ENCODE measurements at regions not wholly inside any gene's neighbourhood (a gene's known extent, or its start where the extent isn't known, plus 50 kb on each side); places are given as distances from the start of the nearest gene placed in this dataset.
"Not testable (repeated sequence)": the region's sequence is repeated elsewhere in the genome, so short reads cannot be mapped to it uniquely, and the experiment has no call there.

DNA sequence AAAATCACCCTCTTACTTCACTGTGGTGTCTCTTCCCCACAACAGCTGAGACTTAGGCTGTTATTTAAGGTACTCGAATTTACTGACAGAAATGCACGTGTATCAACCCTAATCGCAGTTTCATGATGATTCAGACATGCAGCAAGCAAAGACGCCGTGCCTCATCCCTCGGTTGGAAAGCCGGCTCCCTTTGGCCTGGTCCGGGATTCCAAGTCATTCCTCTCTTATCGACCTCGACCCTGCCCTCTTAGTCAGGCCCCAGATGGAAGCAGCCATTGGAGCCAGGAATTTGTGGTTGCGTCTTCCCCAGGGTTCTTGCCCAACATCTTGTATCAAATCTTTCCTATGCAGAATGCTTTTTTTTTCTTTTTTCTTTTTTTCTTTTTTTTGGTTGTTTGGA is 229.5 kb downstream of the GATA3 start:
- Histone ChIP-seq H3K9me3 (ENCODE audit: control insufficient read depth in 5 of 5, low read length in 5 of 5) (no peaks in the 10 kb centered on the region), H3K27ac (ENCODE audit: low read depth, low read length) (no peak overlapping the region), H3K27me3 (ENCODE audit: control insufficient read depth in 5 of 5, insufficient read depth in 4 of 5, low read length in 5 of 5) (peaks cover 0 to 3% (median 2%) of the 10 kb centered on the region in 5 donors), H3K4me3 (ENCODE audit: low read depth in 1 of 5, low read length in 5 of 5) (no peak overlapping the region), H3K4me1 (ENCODE audit: control insufficient read depth in 5 of 5, insufficient read depth in 5 of 5, low read length in 5 of 5) (peaks cover 0 to 2% (median 0%) of the 10 kb centered on the region in 5 donors), H3K9ac (ENCODE audit: low read length in 5 of 5) (no peak overlapping the region), H3K36me3 (ENCODE audit: control insufficient read depth in 5 of 5, insufficient read depth in 5 of 5, low read length in 5 of 5) (no peaks in the 10 kb centered on the region)

GRCh38 chr10:8285970-8286369 is 231.5 kb downstream of the GATA3 start:
- not testable (repeated sequence) for H3K27me3 ChIP-seq (ENCODE audit: control insufficient read depth in 5 of 5, insufficient read depth in 4 of 5, low read length in 5 of 5); H3K27ac ChIP-seq (ENCODE audit: low read depth, low read length); H3K36me3 ChIP-seq (ENCODE audit: control insufficient read depth in 5 of 5, insufficient read depth in 5 of 5, low read length in 5 of 5); H3K4me3 ChIP-seq (ENCODE audit: low read depth in 1 of 5, low read length in 5 of 5); H3K4me1 ChIP-seq (ENCODE audit: control insufficient read depth in 5 of 5, insufficient read depth in 5 of 5, low read length in 5 of 5); H3K9me3 ChIP-seq (ENCODE audit: control insufficient read depth in 5 of 5, low read length in 5 of 5); H3K9ac ChIP-seq (ENCODE audit: low read length in 5 of 5)

- Histone ChIP-seq H3K36me3 (ENCODE audit: control insufficient read depth in 5 of 5, insufficient read depth in 5 of 5, low read length in 5 of 5) (no peaks in the 10 kb centered on the region), H3K9me3 (ENCODE audit: control insufficient read depth in 5 of 5, low read length in 5 of 5) (no peaks in the 10 kb centered on the region), H3K27ac (ENCODE audit: low read depth, low read length) (no peak overlapping the region), H3K4me3 (ENCODE audit: low read depth in 1 of 5, low read length in 5 of 5) (no peak overlapping the region), H3K27me3 (ENCODE audit: control insufficient read depth in 5 of 5, insufficient read depth in 4 of 5, low read length in 5 of 5) (peaks cover 0 to under 1% (median 0%) of the 10 kb centered on the region in 5 donors), H3K4me1 (ENCODE audit: control insufficient read depth in 5 of 5, insufficient read depth in 5 of 5, low read length in 5 of 5) (no peaks in the 10 kb centered on the region), H3K9ac (ENCODE audit: low read length in 5 of 5) (no peak overlapping the region)
Observed at GRCh38 chr10:8288600-8288999, 234.1 kb downstream of the GATA3 start.

DNA sequence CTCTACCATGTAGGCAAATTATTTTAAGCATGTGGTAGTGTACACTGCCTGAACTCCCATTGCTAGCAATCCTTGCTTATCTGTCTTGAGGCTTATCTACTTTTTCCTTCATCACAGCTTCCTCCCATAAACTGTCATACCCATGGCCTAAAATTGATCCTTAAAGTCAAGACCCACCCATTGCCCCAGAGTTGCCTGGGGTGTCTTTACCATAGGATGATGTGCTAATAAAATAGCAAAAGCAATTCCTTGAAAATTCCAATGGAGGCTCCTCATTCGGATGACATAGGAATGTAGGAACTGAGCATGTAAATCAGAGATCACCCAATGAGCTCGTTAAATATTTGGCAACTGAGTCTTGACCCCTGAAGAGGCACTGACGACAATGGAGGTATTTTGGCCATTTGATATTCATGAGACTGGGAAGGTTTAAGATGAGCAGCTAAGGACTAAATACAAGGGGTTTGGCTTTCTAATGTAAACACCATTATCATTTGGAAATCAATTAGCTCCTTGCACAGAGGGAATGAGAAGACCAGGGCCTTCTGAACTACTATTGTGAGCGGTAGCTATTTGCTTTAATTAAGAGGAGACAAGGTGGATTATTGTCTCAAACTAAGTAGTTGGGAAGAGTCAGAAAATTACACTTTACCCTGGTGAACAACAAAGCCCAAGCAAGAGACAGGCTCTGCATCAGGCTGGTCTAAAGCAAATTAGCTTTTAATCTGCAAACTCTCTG is 234.9 kb downstream of the GATA3 start:
- no peaks in the 10 kb centered on the region for H3K27me3 ChIP-seq (ENCODE audit: control insufficient read depth in 5 of 5, insufficient read depth in 4 of 5, low read length in 5 of 5)
- no peaks in the 10 kb centered on the region for H3K36me3 ChIP-seq (ENCODE audit: control insufficient read depth in 5 of 5, insufficient read depth in 5 of 5, low read length in 5 of 5)
- no peaks in the 10 kb centered on the region for H3K4me1 ChIP-seq (ENCODE audit: control insufficient read depth in 5 of 5, insufficient read depth in 5 of 5, low read length in 5 of 5)
- no peak overlapping the region for H3K27ac ChIP-seq (ENCODE audit: low read depth, low read length)
- H3K4me3 ChIP-seq (ENCODE audit: low read depth in 1 of 5, low read length in 5 of 5): no peak overlapping the region
- H3K9me3 ChIP-seq (ENCODE audit: control insufficient read depth in 5 of 5, low read length in 5 of 5): no peaks in the 10 kb centered on the region
- H3K9ac ChIP-seq (ENCODE audit: low read length in 5 of 5): no peak overlapping the region

- Histone ChIP-seq H3K27me3 (ENCODE audit: control insufficient read depth in 5 of 5, insufficient read depth in 4 of 5, low read length in 5 of 5) (peaks cover 0 to 13% (median 3%) of the 10 kb centered on the region in 5 donors), H3K9me3 (ENCODE audit: control insufficient read depth in 5 of 5, low read length in 5 of 5) (no peaks in the 10 kb centered on the region), H3K36me3 (ENCODE audit: control insufficient read depth in 5 of 5, insufficient read depth in 5 of 5, low read length in 5 of 5) (no peaks in the 10 kb centered on the region), H3K4me1 (ENCODE audit: control insufficient read depth in 5 of 5, insufficient read depth in 5 of 5, low read length in 5 of 5) (no peaks in the 10 kb centered on the region), H3K4me3 (ENCODE audit: low read depth in 1 of 5, low read length in 5 of 5) (no peak overlapping the region), H3K9ac (ENCODE audit: low read length in 5 of 5) (no peak overlapping the region), H3K27ac (ENCODE audit: low read depth, low read length) (no peak overlapping the region)
Observed at GRCh38 chr10:8294779-8295178, 240.3 kb downstream of the GATA3 start.

- no peak overlapping the region for H3K4me3 ChIP-seq (ENCODE audit: low read depth in 1 of 5, low read length in 5 of 5)
- H3K9ac ChIP-seq (ENCODE audit: low read length in 5 of 5): no peak overlapping the region
- H3K27me3 ChIP-seq (ENCODE audit: control insufficient read depth in 5 of 5, insufficient read depth in 4 of 5, low read length in 5 of 5): peaks cover 0 to 13% (median 3%) of the 10 kb centered on the region in 5 donors
- no peaks in the 10 kb centered on the region for H3K36me3 ChIP-seq (ENCODE audit: control insufficient read depth in 5 of 5, insufficient read depth in 5 of 5, low read length in 5 of 5)
- no peaks in the 10 kb centered on the region for H3K4me1 ChIP-seq (ENCODE audit: control insufficient read depth in 5 of 5, insufficient read depth in 5 of 5, low read length in 5 of 5)
- no peak overlapping the region for H3K27ac ChIP-seq (ENCODE audit: low read depth, low read length)
- no peaks in the 10 kb centered on the region for H3K9me3 ChIP-seq (ENCODE audit: control insufficient read depth in 5 of 5, low read length in 5 of 5)
Observed at GRCh38 chr10:8295311-8295710, 240.8 kb downstream of the GATA3 start.

GRCh38 chr10:8296090-8296733 is 241.7 kb downstream of the GATA3 start:
- H3K4me3 ChIP-seq (ENCODE audit: low read depth in 1 of 5, low read length in 5 of 5): no peak overlapping the region
- H3K4me1 ChIP-seq (ENCODE audit: control insufficient read depth in 5 of 5, insufficient read depth in 5 of 5, low read length in 5 of 5): no peaks in the 10 kb centered on the region
- H3K27me3 ChIP-seq (ENCODE audit: control insufficient read depth in 5 of 5, insufficient read depth in 4 of 5, low read length in 5 of 5): peaks cover 0 to 13% (median 3%) of the 10 kb centered on the region in 5 donors
- H3K9ac ChIP-seq (ENCODE audit: low read length in 5 of 5): no peak overlapping the region
- no peaks in the 10 kb centered on the region for H3K9me3 ChIP-seq (ENCODE audit: control insufficient read depth in 5 of 5, low read length in 5 of 5)
- no peak overlapping the region for H3K27ac ChIP-seq (ENCODE audit: low read depth, low read length)
- no peaks in the 10 kb centered on the region for H3K36me3 ChIP-seq (ENCODE audit: control insufficient read depth in 5 of 5, insufficient read depth in 5 of 5, low read length in 5 of 5)

- Histone ChIP-seq H3K27me3 (ENCODE audit: control insufficient read depth in 5 of 5, insufficient read depth in 4 of 5, low read length in 5 of 5) (peaks cover 0 to 13% (median 3%) of the 10 kb centered on the region in 5 donors), H3K9me3 (ENCODE audit: control insufficient read depth in 5 of 5, low read length in 5 of 5) (no peaks in the 10 kb centered on the region), H3K4me1 (ENCODE audit: control insufficient read depth in 5 of 5, insufficient read depth in 5 of 5, low read length in 5 of 5) (no peaks in the 10 kb centered on the region), H3K9ac (ENCODE audit: low read length in 5 of 5) (no peak overlapping the region), H3K27ac (ENCODE audit: low read depth, low read length) (no peak overlapping the region), H3K4me3 (ENCODE audit: low read depth in 1 of 5, low read length in 5 of 5) (no peak overlapping the region), H3K36me3 (ENCODE audit: control insufficient read depth in 5 of 5, insufficient read depth in 5 of 5, low read length in 5 of 5) (no peaks in the 10 kb centered on the region)
Observed at GRCh38 chr10:8296734-8297101, 242.2 kb downstream of the GATA3 start.

- Histone ChIP-seq H3K27ac (ENCODE audit: low read depth, low read length) (no peak overlapping the region), H3K9me3 (ENCODE audit: control insufficient read depth in 5 of 5, low read length in 5 of 5) (no peaks in the 10 kb centered on the region), H3K4me1 (ENCODE audit: control insufficient read depth in 5 of 5, insufficient read depth in 5 of 5, low read length in 5 of 5) (no peaks in the 10 kb centered on the region), H3K9ac (ENCODE audit: low read length in 5 of 5) (no peak overlapping the region), H3K4me3 (ENCODE audit: low read depth in 1 of 5, low read length in 5 of 5) (no peak overlapping the region), H3K27me3 (ENCODE audit: control insufficient read depth in 5 of 5, insufficient read depth in 4 of 5, low read length in 5 of 5) (peaks cover 0 to 13% (median 6%) of the 10 kb centered on the region in 5 donors), H3K36me3 (ENCODE audit: control insufficient read depth in 5 of 5, insufficient read depth in 5 of 5, low read length in 5 of 5) (no peaks in the 10 kb centered on the region)
Observed at GRCh38 chr10:8297107-8297506, 242.6 kb downstream of the GATA3 start.

- H3K36me3 ChIP-seq (ENCODE audit: control insufficient read depth in 5 of 5, insufficient read depth in 5 of 5, low read length in 5 of 5): no peaks in the 10 kb centered on the region
- peaks cover 0 to 13% (median 6%) of the 10 kb centered on the region in 5 donors for H3K27me3 ChIP-seq (ENCODE audit: control insufficient read depth in 5 of 5, insufficient read depth in 4 of 5, low read length in 5 of 5)
Observed at GRCh38 chr10:8297959-8298358, 243.5 kb downstream of the GATA3 start.

More at GRCh38 chr10:8297959-8298358, 243.5 kb downstream of the GATA3 start:
- no peak overlapping the region for H3K9ac ChIP-seq (ENCODE audit: low read length in 5 of 5)
- H3K27ac ChIP-seq (ENCODE audit: low read depth, low read length): no peak overlapping the region
- H3K9me3 ChIP-seq (ENCODE audit: control insufficient read depth in 5 of 5, low read length in 5 of 5): no peaks in the 10 kb centered on the region
- H3K4me3 ChIP-seq (ENCODE audit: low read depth in 1 of 5, low read length in 5 of 5): no peak overlapping the region
- H3K4me1 ChIP-seq (ENCODE audit: control insufficient read depth in 5 of 5, insufficient read depth in 5 of 5, low read length in 5 of 5): no peaks in the 10 kb centered on the region
